OCI-LY7 (cell line): ENCODE measurements at regions not wholly inside any gene's neighbourhood (a gene's known extent, or its start where the extent isn't known, plus 50 kb on each side); places are given as distances from the start of the nearest gene placed in this dataset.

ENCODE experiments used
- BruUV-seq: library from RNA; stranded (reverse); fragments of 400-500 nt; replicated peaks from 2 replicates; lab custom pipeline; 2021; lab: Mats Ljungman, UMichigan
- CTCF ChIA-PET: fragments of 300-600 bp; sonication (Branson Sonifier 250); formaldehyde crosslinking; loops from one replicate; lab custom pipeline; 2022; ENCODE audit warnings: antibody characterized with exemption; ENCODE audit not compliant: unreplicated experiment; lab: Charles Lee
- POLR2A ChIA-PET: fragments of 300-600 bp; sonication (Branson Sonifier 250); formaldehyde crosslinking; loops from one replicate; lab custom pipeline; 2022; ENCODE audit warnings: antibody characterized with exemption; lab: Charles Lee
- DNase-seq: peaks from one replicate; pipeline ENCODE4 v3.0.0-alpha.2; 2015; ENCODE audit warnings: low spot score
- H2AFZ ChIP-seq: fragments of 200-600 bp; sonication (generic), shearing (Covaris generic); 2 replicates; pipeline ENCODE4 v1.6.1; 2014; ENCODE audit warnings: mild to moderate bottlenecking, antibody characterized with exemption, low read length, moderate library complexity
- H3K27ac ChIP-seq: fragments of 200-600 bp; sonication (generic); 2 replicates; pipeline ENCODE4 v1.5.1; 2014; ENCODE audit warnings: mixed run types, low read depth, mild to moderate bottlenecking, moderate library complexity, low read length, inconsistent platforms; ENCODE audit not compliant: poor library complexity, severe bottlenecking
- H3K36me3 ChIP-seq: fragments of 200-600 bp; sonication (generic); 2 replicates; pipeline ENCODE4 v1.6.1; 2014; ENCODE audit warnings: mild to moderate bottlenecking, antibody characterized with exemption, low read length, moderate library complexity, mixed read lengths; ENCODE audit not compliant: insufficient read depth
- H3K4me1 ChIP-seq: fragments of 200-600 bp; sonication (generic); 2 replicates; pipeline ENCODE4 v1.5.1; 2014; ENCODE audit warnings: mild to moderate bottlenecking, low read length; ENCODE audit not compliant: insufficient read depth, poor library complexity, severe bottlenecking
- H3K4me2 ChIP-seq: fragments of 200-600 bp; sonication (generic); 2 replicates; pipeline ENCODE4 v1.6.1; 2014; ENCODE audit warnings: mild to moderate bottlenecking, low read length
- H3K4me3 ChIP-seq: fragments of 200-600 bp; sonication (generic); 2 replicates; pipeline ENCODE4 v1.5.1; 2014; ENCODE audit warnings: mild to moderate bottlenecking, low read depth, low read length; ENCODE audit not compliant: poor library complexity, severe bottlenecking
- H3K79me2 ChIP-seq: fragments of 200-600 bp; sonication (generic); 2 replicates; pipeline ENCODE4 v1.6.1; 2016; ENCODE audit warnings: low read depth, mild to moderate bottlenecking, low read length, moderate library complexity, mixed read lengths; ENCODE audit not compliant: insufficient read depth
- H3K9me2 ChIP-seq: fragments of 200-600 bp; sonication (generic); 2 replicates; pipeline ENCODE4 v1.6.1; 2016; ENCODE audit warnings: mild to moderate bottlenecking, low read length, mixed read lengths; ENCODE audit not compliant: insufficient read depth
- H3K9me3 ChIP-seq: fragments of 200-600 bp; sonication (generic); 2 replicates; pipeline ENCODE4 v1.6.1; 2014; ENCODE audit warnings: mild to moderate bottlenecking, mixed run types, low read length, mixed read lengths
- H4K20me1 ChIP-seq: fragments of 200-600 bp; sonication (generic); 2 replicates; pipeline ENCODE4 v1.6.1; 2014; ENCODE audit warnings: mild to moderate bottlenecking, antibody characterized with exemption, low read length, moderate library complexity, mixed read lengths; ENCODE audit not compliant: insufficient read depth
- CTCF ChIP-seq: fragments of 200-600 bp; sonication (generic); conservative IDR thresholded peaks from 2 replicates; pipeline ENCODE4 v1.5.1; 2014; ENCODE audit warnings: mild to moderate bottlenecking, antibody characterized with exemption, low read length, moderate library complexity, mixed read lengths
- EZH2phosphoT487 ChIP-seq: fragments of 200-600 bp; sonication (generic); IDR thresholded peaks from 2 replicates; pipeline ENCODE4 v1.6.1; 2018; ENCODE audit warnings: low read depth, borderline replicate concordance, mild to moderate bottlenecking, mixed run types, antibody characterized with exemption, low read length, moderate library complexity, mixed read lengths
- intact Hi-C: fragments of 100-400 bp; cut with micrococcal nuclease; formaldehyde crosslinking; loops from one replicate; pipeline ENCODE4 v1.10.0; 2022; ENCODE audit not compliant: unreplicated experiment

GRCh38 chr7:26925768-26926167, 61.4 kb upstream of the SKAP2 start:
- H4K20me1 ChIP-seq: no peaks in the 10 kb centered on the region
- no peak for TF ChIP-seq EZH2phosphoT487
- no peak for TF ChIP-seq CTCF
- H3K4me3 ChIP-seq: no peak overlapping the region
- ChIA-PET POLR2A (no interaction called here), CTCF (no interaction called here)
- no peaks in the 10 kb centered on the region for H3K36me3 ChIP-seq
- intact Hi-C loops: no loop called here
- H3K9me2 ChIP-seq: no peaks in the 10 kb centered on the region
- no TSS peak for BruUV-seq
- no peaks in the 10 kb centered on the region for H3K9me3 ChIP-seq
- DNase-seq: no peak
- no peak overlapping the region for H3K27ac ChIP-seq
- H3K4me2 ChIP-seq: no peak overlapping the region
- no peak overlapping the region for H2AFZ ChIP-seq
- no peaks in the 10 kb centered on the region for H3K4me1 ChIP-seq
- no peaks in the 10 kb centered on the region for H3K79me2 ChIP-seq

GRCh38 chr7:26924149-26924767, 59.9 kb upstream of the SKAP2 start:
- intact Hi-C loops: no loop called here
- Histone ChIP-seq H3K4me1 (no peaks in the 10 kb centered on the region), H4K20me1 (no peaks in the 10 kb centered on the region), H2AFZ (no peak overlapping the region), H3K4me3 (no peak overlapping the region), H3K4me2 (no peak overlapping the region), H3K79me2 (no peaks in the 10 kb centered on the region), H3K36me3 (no peaks in the 10 kb centered on the region), H3K27ac (no peak overlapping the region), H3K9me3 (no peaks in the 10 kb centered on the region), H3K9me2 (no peaks in the 10 kb centered on the region)
- CTCF ChIA-PET: no interaction called here
- BruUV-seq: no TSS peak
- TF ChIP-seq EZH2phosphoT487: no peak
- TF ChIP-seq CTCF: no peak
- POLR2A ChIA-PET: interaction anchor here (0.6 kb wide), 1 partner anchor 785 kb away, joined by 4 read pairs; no protein-coding TSS in a partner anchor
- DNase-seq: no peak

GRCh38 chr7:26919906-26920493, 55.6 kb upstream of the SKAP2 start:
- Histone ChIP-seq H3K27ac (no peak overlapping the region), H3K79me2 (no peaks in the 10 kb centered on the region), H3K9me3 (no peaks in the 10 kb centered on the region), H3K36me3 (no peaks in the 10 kb centered on the region), H3K4me2 (no peak overlapping the region), H3K4me1 (no peaks in the 10 kb centered on the region), H4K20me1 (no peaks in the 10 kb centered on the region; the same call in 1 of the 2 replicates), H3K9me2 (no peaks in the 10 kb centered on the region), H3K4me3 (no peak overlapping the region), H2AFZ (no peak overlapping the region)
- ChIA-PET POLR2A (no interaction called here), CTCF (no interaction called here)
- intact Hi-C loops: no loop called here
- BruUV-seq: no TSS peak
- TF ChIP-seq CTCF (no peak), EZH2phosphoT487 (no peak)
- no peak for DNase-seq
